NCI-H2029 (cell line): ENCODE measurements at regions not wholly inside any gene's neighbourhood (a gene's known extent, or its start where the extent isn't known, plus 50 kb on each side); places are given as distances from the start of the nearest gene placed in this dataset.
"Not testable (repeated sequence)": the region's sequence is repeated elsewhere in the genome, so short reads cannot be mapped to it uniquely, and the experiment has no call there.

Experiments
- DNase-seq: peaks from one replicate; lab custom pipeline; 2025; lab: John Stamatoyannopoulos, UW

DNA sequence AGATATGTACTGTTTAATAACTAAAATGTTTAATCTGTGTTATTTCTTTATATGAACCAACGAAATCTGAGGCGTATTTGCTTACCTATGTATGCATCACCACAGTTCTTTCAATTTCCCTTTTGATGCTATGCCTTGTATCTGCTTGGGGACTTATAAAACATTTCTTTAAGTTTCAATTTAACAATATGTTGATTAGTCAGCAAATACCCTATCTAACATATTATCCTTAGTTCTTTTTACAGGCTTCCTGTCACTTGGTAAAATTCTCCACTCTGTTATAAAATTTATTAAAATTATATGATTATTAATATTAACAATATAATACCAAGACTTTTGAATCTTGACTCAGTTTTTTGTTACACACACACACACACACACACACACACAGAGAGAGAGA lies 174.3 kb downstream of the CPS1 start:
- DNase-seq, result no peak

DNA sequence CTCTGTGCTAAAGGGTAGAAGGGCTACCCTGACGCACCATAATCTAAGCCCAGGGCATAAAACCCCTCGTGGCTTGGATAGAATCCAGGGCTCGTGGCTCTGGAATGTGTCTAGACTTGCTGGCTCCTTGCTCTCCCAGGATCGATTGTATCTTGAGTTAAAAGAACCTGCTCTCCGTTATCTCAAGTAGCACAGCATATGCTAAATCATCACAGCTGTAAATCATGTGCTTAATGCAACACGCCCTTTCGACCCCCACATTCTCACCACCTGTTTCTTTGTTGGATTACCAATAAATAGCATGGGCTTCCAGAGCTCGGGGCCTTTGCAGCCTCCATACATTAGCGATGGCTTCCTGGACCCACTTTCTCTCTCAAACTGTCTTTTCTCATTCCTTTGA lies 190.4 kb downstream of the CPS1 start:
- DNase-seq, result not testable (repeated sequence)

- no peak for DNase-seq
Observed at GRCh38 chr2:210752532-210752931, 196.1 kb downstream of the CPS1 start.

GRCh38 chr2:210753386-210753785 lies 197.0 kb downstream of the CPS1 start:
- no peak for DNase-seq

DNA sequence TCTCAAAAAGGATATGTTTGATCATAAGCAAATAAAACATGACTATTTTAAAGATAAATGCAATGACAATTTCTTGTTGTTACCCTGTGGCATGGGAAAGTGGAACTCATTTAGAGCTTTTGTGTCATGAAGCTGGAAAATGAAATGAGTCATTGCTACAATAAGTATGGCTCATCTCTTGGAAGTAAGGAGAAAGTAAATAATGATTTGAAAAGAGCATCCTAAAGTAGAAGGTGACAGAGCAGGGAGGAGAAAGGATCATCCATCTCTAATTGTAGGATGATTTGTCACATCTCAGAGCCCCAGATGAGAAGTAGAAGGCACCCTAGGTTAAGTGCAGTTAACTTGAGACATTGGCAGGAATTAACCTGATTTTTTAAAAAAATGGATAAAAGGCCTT lies 200.5 kb downstream of the CPS1 start:
- no peak for DNase-seq

DNA sequence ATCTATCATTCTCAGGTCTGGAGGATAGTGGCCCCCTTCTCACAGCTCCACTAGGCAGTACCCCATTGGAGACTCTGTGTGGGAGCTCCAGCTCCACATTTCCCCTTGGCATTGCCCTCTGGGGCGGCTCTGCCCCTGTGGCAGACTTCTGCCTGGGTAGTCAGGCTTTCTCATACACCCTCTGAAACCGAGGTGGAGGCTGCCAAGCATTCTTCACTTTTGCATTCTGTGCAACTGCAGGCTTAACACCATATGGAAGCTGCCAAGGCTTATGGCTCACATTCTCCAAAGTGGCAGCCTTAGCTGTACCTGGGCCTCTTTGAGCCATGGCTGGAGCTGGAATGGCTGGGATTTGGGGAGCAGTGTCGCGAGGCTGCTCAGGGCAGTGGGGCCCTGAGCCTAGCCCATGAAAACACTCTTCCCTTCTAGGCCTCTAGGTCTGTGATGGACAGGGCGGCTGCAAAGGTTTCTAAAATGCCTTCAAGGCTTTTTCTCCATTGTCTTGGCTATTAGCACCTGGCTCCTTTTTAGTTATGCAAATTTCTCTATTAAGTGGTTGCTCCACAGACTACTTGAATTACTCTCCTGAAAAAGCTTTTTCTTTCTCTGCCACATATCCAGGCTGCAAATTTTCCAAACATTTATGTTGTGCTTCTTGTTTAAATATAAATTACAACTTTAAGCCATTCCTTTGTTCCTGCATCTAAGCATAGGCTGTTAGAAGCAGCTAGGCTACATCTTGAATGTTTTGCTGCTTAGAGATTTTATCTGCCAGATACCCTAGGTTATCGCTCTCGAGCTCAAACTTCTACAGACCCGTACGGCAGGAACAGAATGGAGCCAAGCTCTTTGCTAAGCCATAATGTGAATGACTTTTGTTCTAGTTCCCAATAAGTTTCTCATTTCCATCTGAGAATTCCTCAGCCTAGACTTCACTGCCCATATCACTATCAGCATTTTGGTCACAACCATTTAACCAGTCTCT lies 206.5 kb downstream of the CPS1 start:
- no peak for DNase-seq

GRCh38 chr2:210768329-210768910 lies 212.0 kb downstream of the CPS1 start:
- DNase-seq, result no peak

DNA sequence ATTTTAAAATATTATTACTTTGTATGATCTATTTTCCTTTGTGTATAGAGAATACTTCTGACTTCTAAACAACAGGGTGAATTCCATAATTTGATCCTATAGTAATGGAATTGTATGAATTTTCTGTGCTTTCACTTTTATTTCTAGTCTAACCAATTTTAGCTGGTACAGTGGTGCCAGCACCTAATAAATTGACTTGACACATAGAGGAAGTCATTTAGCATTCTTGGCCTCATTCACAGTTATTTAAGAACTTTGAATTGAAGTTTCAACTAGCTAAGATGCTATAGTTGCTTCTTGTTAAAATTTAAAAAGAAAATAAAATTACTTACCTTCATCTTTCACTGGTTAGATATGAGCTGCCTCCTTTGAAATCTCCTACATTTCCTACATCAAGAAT lies 220.4 kb downstream of the CPS1 start:
- DNase-seq, result no peak

DNA sequence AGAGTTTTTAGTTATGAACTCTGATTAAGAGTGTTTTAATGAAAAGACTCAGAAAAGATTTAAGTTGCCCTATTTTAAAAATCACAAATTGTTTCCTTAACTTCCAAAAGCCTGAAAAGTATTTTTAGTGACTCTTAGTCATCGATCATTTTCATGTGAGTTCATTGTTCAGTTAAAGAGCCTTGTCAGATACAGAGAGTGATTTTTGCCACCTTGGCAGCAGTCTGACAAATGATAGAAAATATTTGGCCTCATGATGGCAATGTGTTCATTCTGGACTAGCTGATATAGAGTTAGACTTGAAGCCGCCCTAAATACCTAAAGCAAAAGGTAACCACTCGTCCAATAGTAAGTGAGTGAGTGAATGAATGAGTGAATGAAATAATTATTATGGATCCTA lies 225.8 kb downstream of the CPS1 start:
- DNase-seq, result no peak

- DNase-seq, result not testable (repeated sequence)
Observed at GRCh38 chr2:210787831-210788230, 231.4 kb downstream of the CPS1 start.

DNA sequence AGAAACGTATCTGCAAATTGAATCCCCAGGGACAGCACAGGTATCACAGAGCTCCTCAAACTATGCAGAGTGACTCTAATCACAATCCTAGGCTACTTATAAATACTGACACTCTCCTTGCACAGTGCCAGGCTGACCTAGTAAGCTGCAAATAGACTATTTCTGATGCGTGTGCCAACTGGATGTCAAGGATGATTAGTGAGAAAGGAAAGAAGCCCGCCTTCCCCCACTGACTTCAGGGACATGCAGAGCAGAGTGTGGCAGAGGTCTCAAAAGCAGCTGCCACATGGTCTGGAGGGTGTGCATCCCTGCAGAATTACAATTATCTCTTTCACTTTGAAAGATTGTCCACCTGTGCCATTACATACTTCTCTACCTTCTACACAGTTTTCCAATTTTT lies 235.6 kb downstream of the CPS1 start:
- no peak for DNase-seq

DNA sequence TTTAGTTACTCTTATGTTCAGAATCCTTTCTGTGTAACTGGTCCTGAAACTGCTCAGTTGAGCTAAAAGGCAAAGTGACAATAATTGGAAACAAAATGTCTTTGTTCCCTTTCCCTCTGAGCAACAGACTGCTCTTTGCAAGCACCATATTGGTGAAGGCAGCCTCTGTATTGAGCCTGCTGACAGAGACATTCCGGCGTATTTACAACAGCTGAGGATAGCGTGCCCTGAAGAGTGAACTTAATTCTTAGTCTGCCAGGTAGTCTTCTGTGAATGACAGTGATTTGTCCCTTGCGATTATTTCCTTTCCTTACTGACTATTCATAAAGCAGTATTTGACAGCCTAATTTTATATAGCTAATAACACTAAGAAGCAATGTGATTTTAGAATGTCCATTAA lies 239.1 kb downstream of the CPS1 start:
- DNase-seq, result no peak

DNA sequence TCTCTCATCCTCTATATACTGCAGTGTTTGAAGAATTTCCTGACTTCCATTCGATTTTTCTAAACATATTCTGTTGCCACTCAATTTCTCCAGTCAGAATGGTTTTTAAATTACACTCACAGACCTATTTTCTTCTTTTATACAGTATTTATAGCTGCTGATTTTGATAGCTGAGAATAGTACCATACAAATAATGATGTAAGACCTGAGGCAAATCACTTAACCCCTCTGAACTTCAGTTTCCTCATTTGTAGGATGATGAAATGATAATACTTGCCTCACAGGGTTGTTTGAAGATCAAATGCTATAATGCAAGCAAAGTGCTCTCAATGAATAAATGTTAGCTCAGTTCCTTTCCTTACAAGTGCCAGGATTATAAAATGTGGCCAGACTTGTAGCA lies 241.8 kb downstream of the CPS1 start:
- no peak for DNase-seq

- DNase-seq, result no peak
Observed at GRCh38 chr2:210814251-210815025, 258.0 kb downstream of the CPS1 start.

DNA sequence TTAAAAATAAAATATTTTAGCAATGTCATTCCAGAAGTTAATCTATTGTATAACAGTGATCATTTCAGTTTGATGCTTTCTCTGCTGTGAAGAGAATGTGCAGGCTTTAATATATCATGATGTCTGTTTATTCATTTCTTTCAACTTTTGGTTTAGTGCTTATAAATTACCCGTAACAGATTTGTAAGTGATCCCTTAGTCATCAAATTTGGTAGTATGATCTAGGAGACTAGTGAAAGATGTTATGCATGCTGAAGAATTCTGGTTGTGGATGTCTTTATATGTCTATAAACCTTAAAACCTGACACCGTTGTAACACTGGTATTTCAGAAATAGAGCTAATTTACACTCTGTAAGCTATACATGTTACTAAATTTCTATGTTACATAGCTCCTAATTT lies 260.4 kb downstream of the CPS1 start:
- DNase-seq, result no peak

DNA sequence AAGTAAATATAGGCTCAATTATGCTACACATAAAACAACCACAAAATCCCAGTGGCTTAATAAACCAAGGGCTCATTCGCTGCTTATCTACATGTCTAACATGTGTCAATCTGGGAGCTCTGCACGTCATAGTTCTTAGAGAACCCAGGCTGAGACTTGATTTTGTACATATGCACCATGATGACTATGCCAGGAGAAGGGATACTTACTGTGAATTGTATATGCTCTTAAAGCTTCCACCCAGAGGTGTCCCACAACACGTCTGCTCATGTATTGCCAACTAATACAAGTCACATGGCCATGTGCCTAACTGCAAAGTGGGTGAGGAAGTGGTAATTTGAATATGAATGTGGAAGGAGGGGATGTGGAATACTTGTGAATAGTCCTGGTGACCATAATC lies 262.1 kb downstream of the CPS1 start:
- DNase-seq, result no peak

DNA sequence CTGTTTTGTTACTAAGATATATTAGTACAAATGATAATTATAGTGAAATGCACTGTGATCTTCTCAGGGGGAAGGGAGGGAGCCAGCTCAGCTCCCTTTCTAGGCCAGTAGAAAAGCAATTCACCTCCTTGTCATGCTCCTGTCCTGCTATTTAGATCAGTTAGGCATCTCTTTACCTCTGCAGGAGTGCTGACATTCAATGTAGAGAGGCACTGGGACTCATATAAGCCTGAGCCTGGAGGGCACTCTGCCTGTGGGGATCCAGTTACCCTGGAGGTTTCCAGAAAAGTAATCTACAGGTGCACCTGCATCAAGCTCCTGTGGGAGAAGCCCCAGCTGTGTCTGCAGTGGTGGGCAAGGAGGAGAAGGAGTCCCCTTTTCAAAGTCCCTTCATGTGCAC lies 277.0 kb downstream of the CPS1 start:
- no peak for DNase-seq

DNA sequence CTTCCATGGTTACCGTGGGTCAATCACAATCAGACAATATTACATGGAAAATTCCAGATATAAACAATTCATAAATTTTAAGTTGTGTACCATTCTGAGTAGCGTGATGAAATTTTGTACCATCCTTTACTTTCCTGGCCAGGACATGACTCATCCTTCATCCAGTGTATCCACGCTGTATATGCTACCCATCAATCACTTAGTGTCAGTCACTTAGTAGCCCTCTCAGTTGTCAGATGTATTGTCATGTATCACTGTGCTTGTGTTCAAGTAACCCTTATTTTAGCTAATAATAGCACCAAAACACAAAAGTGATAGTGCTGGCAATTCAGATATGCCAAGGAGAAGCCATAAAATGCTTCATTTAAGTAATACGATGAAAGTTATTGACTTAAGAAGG lies 282.6 kb downstream of the CPS1 start:
- no peak for DNase-seq

GRCh38 chr2:210839450-210839849 lies 283.1 kb downstream of the CPS1 start:
- DNase-seq, result no peak

GRCh38 chr2:210842896-210843295 lies 286.5 kb downstream of the CPS1 start:
- no peak for DNase-seq

- DNase-seq, result no peak
Observed at GRCh38 chr2:210844016-210844415, 287.6 kb downstream of the CPS1 start.

DNA sequence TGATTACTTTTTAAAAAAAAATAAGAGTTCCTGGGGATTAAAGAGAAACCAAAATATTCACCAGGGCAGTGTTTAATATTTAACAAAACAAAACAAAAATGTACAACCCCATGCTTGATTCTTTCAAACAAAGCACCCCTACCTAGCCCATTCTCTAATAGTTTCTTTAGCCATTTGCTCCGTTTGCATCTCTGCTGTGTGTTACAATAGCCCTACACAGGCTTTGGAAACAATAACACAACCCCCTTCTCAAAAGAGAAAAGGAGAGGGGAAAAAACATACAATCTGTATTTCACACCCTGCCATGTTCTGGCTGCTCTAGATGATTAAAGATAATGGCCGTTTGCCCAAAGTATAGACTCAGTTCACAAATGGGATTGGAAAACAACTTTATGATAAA lies 302.9 kb downstream of the CPS1 start:
- DNase-seq, result no peak

DNA sequence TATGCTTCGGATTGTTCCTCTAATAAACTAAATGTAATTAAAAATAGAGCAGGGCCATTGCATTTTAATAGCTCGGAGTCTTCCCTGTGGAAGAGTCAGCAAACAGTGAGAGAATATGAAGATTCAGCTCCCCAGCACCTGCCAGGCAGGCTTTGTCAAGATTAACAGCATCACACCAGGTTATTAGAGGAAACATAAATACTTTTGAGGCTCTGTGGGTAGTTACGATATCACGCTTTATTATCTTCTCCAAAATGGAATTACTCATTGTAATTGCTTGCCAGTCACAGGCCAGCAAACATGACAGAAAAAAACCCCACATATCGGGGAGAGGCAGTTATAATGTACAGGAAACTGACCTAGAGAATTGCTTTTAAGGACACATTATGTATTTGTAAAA lies 303.9 kb downstream of the CPS1 start:
- DNase-seq, result no peak
